AML-193 (cell line): ENCODE measurements at regions not wholly inside any gene's neighbourhood (a gene's known extent, or its start where the extent isn't known, plus 50 kb on each side); places are given as distances from the start of the nearest gene placed in this dataset.
"Not testable (repeated sequence)": the region's sequence is repeated elsewhere in the genome, so short reads cannot be mapped to it uniquely, and the experiment has no call there.

Experiments used
- DNase-seq, 2 experiments: peaks; one replicate each; lab custom pipeline; 2025; lab: John Stamatoyannopoulos, UW

DNA sequence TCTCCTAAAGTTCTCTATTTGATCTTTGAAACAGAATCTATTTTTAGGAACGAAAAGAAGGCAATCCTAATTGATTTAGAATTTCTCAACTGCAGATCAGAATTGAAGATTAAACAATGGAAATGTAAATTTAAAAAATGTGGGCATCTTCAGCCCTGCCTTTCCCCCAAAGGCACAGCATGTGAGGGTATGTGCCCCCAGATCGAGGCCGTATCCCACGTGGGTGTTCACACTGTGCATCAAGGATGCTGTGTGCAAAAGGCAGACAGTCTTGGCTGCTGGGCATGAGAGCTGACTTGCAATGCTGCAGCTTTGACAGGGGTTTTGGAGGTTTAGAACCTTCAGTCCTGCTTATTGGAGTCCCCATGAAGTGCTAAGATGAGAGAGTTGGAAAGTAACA lies 346.3 kb downstream of the VRK1 start:
- no peak for DNase-seq

DNA sequence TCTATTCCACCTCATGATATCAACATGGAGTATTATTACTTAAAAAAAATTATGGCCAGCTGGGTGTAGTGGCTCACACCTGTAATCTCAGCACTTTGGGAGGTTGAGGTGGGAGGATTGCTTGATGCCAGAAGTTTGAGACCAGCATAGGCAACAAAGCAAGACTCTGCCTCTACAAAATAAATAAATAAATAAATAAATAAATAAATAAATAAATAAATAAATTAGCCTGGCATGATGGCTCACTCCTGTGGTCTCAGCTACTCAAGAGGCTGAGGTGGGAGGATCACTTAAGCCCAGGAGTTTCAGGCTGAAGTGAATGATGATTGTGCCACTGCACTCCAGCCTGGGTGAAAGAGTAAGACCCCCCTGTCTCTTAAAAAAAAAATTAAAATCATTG lies 350.8 kb downstream of the VRK1 start:
- DNase-seq = not testable (repeated sequence)

GRCh38 chr14:97149775-97150174 lies 352.6 kb downstream of the VRK1 start:
- no peak for DNase-seq

- no peak for DNase-seq
Measured at GRCh38 chr14:97153527-97153926, 356.3 kb downstream of the VRK1 start.

DNA sequence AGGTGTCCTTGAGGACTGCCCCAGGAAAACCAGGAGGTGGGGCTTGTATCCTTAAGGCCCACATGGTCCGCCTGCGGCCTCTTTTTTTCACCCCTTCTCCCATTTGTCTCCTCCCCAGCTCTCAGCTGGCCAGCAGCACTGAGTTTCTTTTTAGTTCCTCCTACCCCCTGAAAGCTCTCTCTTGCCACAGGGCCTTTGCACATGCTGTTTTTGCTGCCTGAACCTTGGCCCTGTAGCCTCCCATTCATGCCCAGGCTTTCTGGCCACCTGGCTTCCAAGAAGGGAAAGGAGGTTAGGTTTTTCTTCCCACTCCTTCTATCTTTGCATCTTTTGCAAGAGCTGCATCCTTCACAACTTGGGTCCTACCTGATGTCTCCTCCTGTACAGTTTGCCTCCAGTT lies 358.1 kb downstream of the VRK1 start:
- no peak for DNase-seq

DNA sequence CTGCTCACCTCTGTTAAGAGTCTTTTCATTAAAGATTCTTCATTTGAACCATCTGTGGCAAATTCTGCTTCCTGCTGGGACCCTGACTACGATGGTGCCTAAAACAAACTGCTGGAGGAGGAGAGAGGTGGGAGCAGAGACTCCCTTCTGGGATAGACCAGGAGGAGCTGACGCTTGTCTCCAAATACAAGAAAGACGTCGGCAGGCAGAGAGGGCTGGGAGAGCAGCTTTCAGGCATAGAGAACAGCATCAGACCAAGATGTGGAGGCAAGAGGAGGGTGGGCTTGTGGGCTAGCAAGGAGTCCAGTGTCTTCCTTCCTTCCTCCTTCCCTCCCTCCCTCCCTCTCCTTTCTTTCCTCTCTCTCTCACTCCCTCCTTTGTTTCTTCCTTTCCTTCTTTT lies 358.6 kb downstream of the VRK1 start:
- DNase-seq = no peak

DNA sequence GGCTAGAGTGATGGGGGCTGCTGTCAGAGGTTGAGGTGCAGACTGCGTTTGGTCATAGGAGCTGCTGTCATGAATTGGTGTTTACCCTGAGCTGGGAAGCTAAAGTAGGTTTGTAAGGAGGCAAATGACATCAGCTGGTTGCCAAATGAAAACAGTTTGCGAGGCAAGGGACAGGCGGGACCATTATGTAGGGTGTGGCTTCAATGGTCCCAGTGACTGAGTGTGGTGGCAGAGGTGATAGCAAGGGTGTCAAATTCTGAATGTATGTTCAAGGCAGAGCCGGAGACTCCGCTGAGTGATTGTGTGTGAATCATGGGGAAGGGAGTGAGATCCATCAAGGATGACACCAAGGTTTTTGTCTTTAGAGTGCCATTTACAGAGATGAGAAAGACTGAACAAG lies 359.5 kb downstream of the VRK1 start:
- no peak for DNase-seq

DNA sequence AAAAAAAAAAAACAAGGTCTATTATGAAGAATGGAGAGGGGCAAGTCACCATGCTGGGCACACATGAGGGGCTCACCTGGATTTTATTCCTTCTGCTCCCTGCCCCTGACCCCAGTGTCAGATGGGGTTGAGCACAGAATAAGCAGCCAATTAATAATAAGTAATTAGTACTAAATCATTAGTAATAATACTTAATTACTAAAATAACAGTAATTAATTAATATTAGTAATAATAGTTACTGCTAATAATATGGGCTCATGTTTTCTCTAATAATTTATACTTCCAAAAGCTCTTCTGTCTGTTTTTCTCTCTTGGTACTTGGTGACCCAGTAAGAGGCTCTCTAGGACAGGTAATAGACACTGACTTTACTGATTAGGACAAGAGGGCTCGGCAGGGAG lies 360.9 kb downstream of the VRK1 start:
- no peak for DNase-seq

GRCh38 chr14:97159124-97159523 lies 361.9 kb downstream of the VRK1 start:
- DNase-seq = no peak

DNA sequence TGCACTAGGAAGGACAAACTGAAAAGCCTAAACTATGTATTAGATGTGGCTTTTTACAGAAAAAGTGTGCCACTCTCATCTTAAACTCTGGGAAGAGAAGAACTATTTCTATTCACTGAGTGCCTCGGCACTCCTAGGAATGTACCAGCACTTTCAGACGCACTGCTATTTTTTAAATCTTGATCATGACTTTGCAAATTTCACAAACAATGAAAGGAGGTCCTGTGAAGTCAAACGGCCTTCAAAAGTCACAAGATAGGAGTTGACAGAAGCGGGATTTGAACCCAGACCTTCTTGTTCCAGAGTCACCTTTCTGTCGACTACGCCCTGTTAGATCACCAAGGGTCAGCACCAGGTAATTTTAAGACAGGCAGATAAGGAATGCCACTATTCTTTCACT lies 365.4 kb downstream of the VRK1 start:
- DNase-seq = no peak

GRCh38 chr14:97164021-97164420 lies 366.8 kb downstream of the VRK1 start:
- DNase-seq = no peak

DNA sequence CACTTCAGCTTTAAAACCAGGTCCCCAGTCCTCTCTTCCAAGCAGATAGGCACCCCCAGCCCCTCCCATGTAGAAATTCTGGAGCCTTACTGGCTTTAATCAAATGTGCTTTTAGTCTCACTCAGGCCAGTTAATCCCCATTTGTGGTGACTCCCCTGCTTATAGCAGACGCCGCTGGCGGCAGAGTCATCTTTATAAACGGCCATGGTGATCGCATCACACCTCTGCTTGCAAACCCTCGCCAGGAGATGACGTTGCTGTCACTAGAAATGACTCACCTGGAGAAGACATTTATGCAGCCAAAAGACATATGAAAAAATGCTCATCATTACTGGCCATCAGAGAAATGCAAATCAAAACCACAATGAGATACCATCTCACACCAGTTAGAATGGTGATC lies 369.3 kb downstream of the VRK1 start:
- no peak for DNase-seq

- DNase-seq = not testable (repeated sequence)
Measured at GRCh38 chr14:97167577-97167976, 370.4 kb downstream of the VRK1 start.

GRCh38 chr14:97172644-97173043 lies 375.5 kb downstream of the VRK1 start:
- DNase-seq = no peak

GRCh38 chr14:97177016-97177415 lies 379.8 kb downstream of the VRK1 start:
- no peak for DNase-seq

- no peak for DNase-seq
Measured at GRCh38 chr14:97177635-97178034, 380.5 kb downstream of the VRK1 start.

DNA sequence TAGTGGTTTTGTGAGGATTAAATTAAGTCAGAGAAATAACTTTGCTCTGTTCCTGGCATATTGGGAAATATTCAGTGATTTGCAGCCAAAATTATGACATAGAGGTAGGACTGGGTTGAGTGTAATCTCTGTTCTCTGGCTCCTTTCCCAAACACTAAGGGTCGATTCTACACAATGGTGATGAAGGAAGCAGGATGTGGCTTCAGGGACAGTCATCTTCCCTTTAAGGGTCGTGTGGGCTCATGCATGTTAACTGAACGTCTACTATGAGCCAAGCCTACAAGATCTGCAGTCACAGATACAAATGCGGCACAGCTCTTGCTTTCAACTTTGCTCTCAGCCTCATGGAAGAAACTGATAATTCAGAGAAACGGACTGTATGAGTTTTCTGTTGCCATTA lies 381.6 kb downstream of the VRK1 start:
- no peak for DNase-seq

DNA sequence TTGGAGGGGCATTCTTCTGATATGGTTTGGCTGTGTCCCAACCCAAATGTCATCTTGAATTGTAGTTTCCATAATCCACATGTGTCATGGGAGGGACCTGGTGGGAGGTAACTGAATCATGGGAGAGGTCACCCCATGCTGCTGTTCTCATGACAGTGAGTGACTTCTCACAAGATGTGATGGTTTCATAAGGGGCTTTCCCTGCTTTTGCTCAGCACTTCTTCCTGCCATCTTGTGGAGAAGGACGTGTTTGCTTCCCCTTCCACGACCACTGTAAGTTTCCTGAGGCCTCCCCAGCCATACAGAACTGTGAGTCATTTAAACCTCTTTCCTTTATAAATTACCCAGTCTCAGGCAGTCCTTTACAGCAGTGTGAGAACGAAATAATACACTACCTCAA lies 382.4 kb downstream of the VRK1 start:
- DNase-seq = no peak

- DNase-seq = no peak
Measured at GRCh38 chr14:97180304-97181200, 383.4 kb downstream of the VRK1 start.

GRCh38 chr14:97185186-97185585 lies 388.0 kb downstream of the VRK1 start:
- DNase-seq = no peak

DNA sequence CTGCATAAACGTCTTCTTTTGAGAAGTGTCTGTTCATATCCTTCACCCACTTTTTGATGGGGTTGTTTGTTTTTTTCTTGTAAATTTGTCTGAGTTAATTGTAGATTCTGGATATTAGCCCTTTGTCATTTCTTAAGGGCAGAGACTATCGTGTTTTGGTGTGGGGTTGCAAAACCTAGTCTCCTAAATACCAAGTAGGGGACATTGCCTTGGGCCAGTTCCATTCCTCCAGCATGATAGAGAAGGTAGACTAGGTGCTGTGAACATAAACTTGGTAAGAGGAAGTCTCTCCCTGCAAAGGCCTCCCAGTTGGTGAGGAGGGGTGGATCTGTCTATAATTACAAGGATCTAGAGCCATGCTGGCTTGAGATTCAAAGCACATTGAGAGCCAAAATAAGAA lies 390.7 kb downstream of the VRK1 start:
- no peak for DNase-seq

DNA sequence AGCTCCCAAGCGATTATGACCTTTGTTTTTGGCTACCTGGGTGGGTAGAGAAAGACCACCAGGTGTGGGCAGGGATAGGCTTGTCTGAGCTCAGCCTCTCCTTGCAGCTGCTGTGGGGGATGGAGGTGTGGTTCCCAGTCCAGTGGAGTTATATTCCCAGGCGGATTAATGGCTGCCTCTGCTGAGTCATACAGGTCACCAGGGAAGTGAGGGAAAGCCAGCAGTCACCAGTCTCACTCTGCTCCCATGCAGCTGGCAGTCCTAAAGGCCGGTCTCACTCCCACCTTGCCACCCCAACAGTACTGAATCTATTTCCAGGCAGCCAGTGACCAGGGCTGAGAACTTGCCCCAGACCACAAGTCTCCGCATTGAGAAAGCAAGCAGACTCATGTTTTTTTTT lies 399.2 kb downstream of the VRK1 start:
- DNase-seq = no peak

- no peak for DNase-seq
Measured at GRCh38 chr14:97198813-97199212, 401.6 kb downstream of the VRK1 start.

DNA sequence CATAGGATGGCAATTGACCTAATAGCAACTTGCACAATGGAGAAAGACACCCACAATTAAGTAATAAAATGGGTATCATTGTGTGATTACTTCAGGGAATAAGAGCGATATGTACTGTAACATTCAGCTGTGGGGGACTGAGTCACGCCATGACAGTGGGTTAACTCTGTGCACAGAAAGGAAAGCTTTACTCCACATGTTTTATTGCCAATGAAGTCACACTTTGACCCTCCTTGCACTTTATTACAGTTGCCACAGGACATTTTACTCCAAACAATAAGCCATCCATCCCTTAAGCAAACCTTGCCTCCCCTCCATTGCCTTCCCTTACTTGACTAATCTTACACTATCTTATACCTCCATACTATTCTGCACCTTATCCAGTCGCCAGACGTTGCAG lies 403.1 kb downstream of the VRK1 start:
- DNase-seq = no peak
